LNCaP clone FGC (cell line): ENCODE measurements at regions not wholly inside any gene's neighbourhood (a gene's known extent, or its start where the extent isn't known, plus 50 kb on each side); places are given as distances from the start of the nearest gene placed in this dataset.

Experiments
- DNase-seq: peaks from one replicate; pipeline ENCODE4 v3.0.0-alpha.2; 2011; ENCODE audit warnings: low read depth
- H3K4me3 ChIP-seq: 2 replicates; pipeline ENCODE4 v1.5.1; 2011; ENCODE audit warnings: mild to moderate bottlenecking, low read depth, low read length, control low read depth
- CTCF ChIP-seq: IDR thresholded peaks from 2 replicates; pipeline ENCODE4 v1.5.1; 2012; ENCODE audit warnings: mild to moderate bottlenecking; ENCODE audit not compliant: control insufficient read depth, insufficient read depth; ENCODE audit errors: extremely low read depth

GRCh38 chr5:143481697-143482531 is 78.4 kb upstream of the NR3C1 start:
- no peak for TF ChIP-seq CTCF
- no peak overlapping the region for H3K4me3 ChIP-seq
- DNase-seq, result no peak

- DNase-seq, result no peak
- H3K4me3 ChIP-seq, result no peak overlapping the region
- TF ChIP-seq CTCF, result no peak
Observed at GRCh38 chr5:143480001-143480400, 76.5 kb upstream of the NR3C1 start.

GRCh38 chr5:143479394-143479793 is 75.9 kb upstream of the NR3C1 start:
- no peak for TF ChIP-seq CTCF
- no peak overlapping the region for H3K4me3 ChIP-seq
- no peak for DNase-seq

GRCh38 chr5:143476601-143477211 is 73.2 kb upstream of the NR3C1 start:
- no peak for TF ChIP-seq CTCF
- H3K4me3 ChIP-seq, result no peak overlapping the region
- DNase-seq, result no peak

GRCh38 chr5:143474616-143475015 is 71.1 kb upstream of the NR3C1 start:
- no peak for TF ChIP-seq CTCF
- no peak for DNase-seq
- H3K4me3 ChIP-seq, result no peak overlapping the region

GRCh38 chr5:143473481-143473880 is 70.0 kb upstream of the NR3C1 start:
- no peak for TF ChIP-seq CTCF
- no peak overlapping the region for H3K4me3 ChIP-seq
- no peak for DNase-seq
